SK-N-SH (cell line): ENCODE measurements at regions not wholly inside any gene's neighbourhood (a gene's known extent, or its start where the extent isn't known, plus 50 kb on each side); places are given as distances from the start of the nearest gene placed in this dataset.

Experiments used
- ELF1 ChIP-seq: IDR thresholded peaks from 2 replicates; pipeline ENCODE4 v1.4.0; 2012
- EP300 ChIP-seq, 2 experiments: IDR thresholded peaks; 2 replicates each; pipeline versions ENCODE4 v1.4.0 to v1.6.1; 2012; ENCODE audit warnings: borderline replicate concordance in 1 of 2, low read depth in 1 of 2, low read length in 1 of 2
- MAX ChIP-seq: IDR thresholded peaks from 2 replicates; pipeline ENCODE4 v1.4.0; 2012; ENCODE audit warnings: low read depth
- MXI1 ChIP-seq: IDR thresholded peaks from 2 replicates; pipeline ENCODE4 v1.6.1; 2012; ENCODE audit warnings: mild to moderate bottlenecking, low read depth, low read length, improper control_type of control experiment
- RCOR1 ChIP-seq: fragments of 150-350 bp; IDR thresholded peaks from 2 replicates; pipeline ENCODE4 v1.6.1; 2017; ENCODE audit warnings: antibody characterized with exemption, low read length
- USF2 ChIP-seq: fragments of 150-350 bp; IDR thresholded peaks from 2 replicates; pipeline ENCODE4 v1.6.1; 2017; ENCODE audit warnings: antibody characterized with exemption, low read length, low read depth, borderline replicate concordance
- TF ChIP-seq, protein P1 (sequence below): IDR thresholded peaks from 2 replicates; pipeline ENCODE4 v1.6.1; 2012; ENCODE audit warnings: mild to moderate bottlenecking, low read depth, low read length, moderate library complexity
- TF ChIP-seq, protein P2 (sequence below): fragments of 200-600 bp; sonication (generic); IDR thresholded peaks from 2 replicates; pipeline ENCODE4 v1.6.1; 2017; ENCODE audit warnings: antibody characterized with exemption, mild to moderate bottlenecking, moderate library complexity

DNA sequence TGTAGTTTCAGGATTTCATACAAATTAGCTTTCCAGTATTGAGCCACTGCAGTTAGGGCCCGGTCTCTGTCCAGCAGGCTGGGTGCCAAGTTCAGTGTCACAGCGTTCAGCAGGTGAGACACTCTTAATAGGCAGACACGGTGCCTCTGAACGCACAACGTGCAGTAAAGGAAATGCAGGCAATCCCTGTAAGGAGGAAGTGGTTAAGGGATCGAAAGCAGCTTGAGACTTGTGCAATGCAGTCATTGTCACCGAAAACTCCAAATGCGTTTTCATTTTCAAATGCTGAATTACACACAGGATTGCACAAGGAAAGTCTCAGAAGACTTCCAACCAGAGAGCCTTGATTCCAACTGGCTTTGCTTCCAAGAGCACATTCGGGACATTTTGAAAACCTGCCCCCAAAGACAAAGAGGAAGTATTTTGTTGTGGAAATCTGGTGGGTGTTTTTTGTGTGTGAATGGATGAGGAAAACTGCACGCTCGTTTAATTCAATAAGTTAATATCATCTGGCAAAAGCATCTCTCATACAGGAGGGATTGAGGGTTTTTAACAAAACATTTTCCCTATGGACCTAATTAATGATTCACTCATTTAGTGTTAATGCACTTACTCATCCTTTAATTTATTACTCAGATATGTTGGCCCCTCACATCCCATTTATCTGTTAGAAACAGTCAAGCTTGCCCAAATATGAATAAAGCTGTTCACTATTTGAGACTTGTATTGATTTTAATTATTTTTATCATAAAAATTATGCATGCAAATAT lies 61.6 kb downstream of the PTGS2 start:
- TF ChIP-seq, protein P1, sequence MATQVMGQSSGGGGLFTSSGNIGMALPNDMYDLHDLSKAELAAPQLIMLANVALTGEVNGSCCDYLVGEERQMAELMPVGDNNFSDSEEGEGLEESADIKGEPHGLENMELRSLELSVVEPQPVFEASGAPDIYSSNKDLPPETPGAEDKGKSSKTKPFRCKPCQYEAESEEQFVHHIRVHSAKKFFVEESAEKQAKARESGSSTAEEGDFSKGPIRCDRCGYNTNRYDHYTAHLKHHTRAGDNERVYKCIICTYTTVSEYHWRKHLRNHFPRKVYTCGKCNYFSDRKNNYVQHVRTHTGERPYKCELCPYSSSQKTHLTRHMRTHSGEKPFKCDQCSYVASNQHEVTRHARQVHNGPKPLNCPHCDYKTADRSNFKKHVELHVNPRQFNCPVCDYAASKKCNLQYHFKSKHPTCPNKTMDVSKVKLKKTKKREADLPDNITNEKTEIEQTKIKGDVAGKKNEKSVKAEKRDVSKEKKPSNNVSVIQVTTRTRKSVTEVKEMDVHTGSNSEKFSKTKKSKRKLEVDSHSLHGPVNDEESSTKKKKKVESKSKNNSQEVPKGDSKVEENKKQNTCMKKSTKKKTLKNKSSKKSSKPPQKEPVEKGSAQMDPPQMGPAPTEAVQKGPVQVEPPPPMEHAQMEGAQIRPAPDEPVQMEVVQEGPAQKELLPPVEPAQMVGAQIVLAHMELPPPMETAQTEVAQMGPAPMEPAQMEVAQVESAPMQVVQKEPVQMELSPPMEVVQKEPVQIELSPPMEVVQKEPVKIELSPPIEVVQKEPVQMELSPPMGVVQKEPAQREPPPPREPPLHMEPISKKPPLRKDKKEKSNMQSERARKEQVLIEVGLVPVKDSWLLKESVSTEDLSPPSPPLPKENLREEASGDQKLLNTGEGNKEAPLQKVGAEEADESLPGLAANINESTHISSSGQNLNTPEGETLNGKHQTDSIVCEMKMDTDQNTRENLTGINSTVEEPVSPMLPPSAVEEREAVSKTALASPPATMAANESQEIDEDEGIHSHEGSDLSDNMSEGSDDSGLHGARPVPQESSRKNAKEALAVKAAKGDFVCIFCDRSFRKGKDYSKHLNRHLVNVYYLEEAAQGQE = peak; percentile 78; the same call in 1 of the 2 replicates
- TF ChIP-seq, protein P2, sequence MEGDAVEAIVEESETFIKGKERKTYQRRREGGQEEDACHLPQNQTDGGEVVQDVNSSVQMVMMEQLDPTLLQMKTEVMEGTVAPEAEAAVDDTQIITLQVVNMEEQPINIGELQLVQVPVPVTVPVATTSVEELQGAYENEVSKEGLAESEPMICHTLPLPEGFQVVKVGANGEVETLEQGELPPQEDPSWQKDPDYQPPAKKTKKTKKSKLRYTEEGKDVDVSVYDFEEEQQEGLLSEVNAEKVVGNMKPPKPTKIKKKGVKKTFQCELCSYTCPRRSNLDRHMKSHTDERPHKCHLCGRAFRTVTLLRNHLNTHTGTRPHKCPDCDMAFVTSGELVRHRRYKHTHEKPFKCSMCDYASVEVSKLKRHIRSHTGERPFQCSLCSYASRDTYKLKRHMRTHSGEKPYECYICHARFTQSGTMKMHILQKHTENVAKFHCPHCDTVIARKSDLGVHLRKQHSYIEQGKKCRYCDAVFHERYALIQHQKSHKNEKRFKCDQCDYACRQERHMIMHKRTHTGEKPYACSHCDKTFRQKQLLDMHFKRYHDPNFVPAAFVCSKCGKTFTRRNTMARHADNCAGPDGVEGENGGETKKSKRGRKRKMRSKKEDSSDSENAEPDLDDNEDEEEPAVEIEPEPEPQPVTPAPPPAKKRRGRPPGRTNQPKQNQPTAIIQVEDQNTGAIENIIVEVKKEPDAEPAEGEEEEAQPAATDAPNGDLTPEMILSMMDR = no peak
- TF ChIP-seq MAX (no peak), MXI1 (no peak), RCOR1 (no peak), EP300 (IDR thresholded peaks at IDR 0.05; ENCODE audit: borderline replicate concordance in 1 of 2, low read depth in 1 of 2, low read length in 1 of 2) (no peak), ELF1 (no peak), USF2 (no peak)
